GM23338 (cell line): ENCODE measurements at regions not wholly inside any gene's neighbourhood (a gene's known extent, or its start where the extent isn't known, plus 50 kb on each side); places are given as distances from the start of the nearest gene placed in this dataset.
A peak's percentile ranks its signal among the peaks of the same experiment; 100 is the strongest.

Experiments used
- ATAC-seq: fragments of 200-7000 bp; cut with Tn5 transposase; 3 replicates; pipeline ENCODE4 v1.9.1; 2020
- DNase-seq: peaks from one replicate; pipeline ENCODE4 v3.0.0-alpha.2; 2015; ENCODE audit warnings: low spot score
- H2AFZ ChIP-seq: fragments of 200-600 bp; sonication (generic); 2 replicates; pipeline ENCODE4 v1.8.0; 2016; ENCODE audit warnings: antibody characterized with exemption, mild to moderate bottlenecking, moderate library complexity
- H3F3A ChIP-seq: fragments of 200-600 bp; sonication (generic); replicated peaks from 2 replicates; pipeline ENCODE4 v1.8.0; 2017; ENCODE audit warnings: antibody characterized with exemption, mixed run types, low read depth
- H3K27ac ChIP-seq: fragments of 200-600 bp; sonication (generic); 2 replicates; pipeline ENCODE4 v1.6.1; 2016; ENCODE audit warnings: low read depth
- H3K27me3 ChIP-seq: fragments of 200-600 bp; sonication (generic); 2 replicates; pipeline ENCODE4 v1.8.0; 2016; ENCODE audit warnings: mild to moderate bottlenecking, mixed run types, moderate library complexity; ENCODE audit not compliant: insufficient read depth
- H3K36me3 ChIP-seq: fragments of 200-600 bp; sonication (generic); 2 replicates; pipeline ENCODE4 v1.8.0; 2016; ENCODE audit warnings: mild to moderate bottlenecking; ENCODE audit not compliant: insufficient read depth
- H3K4me1 ChIP-seq: fragments of 200-600 bp; sonication (generic); 2 replicates; pipeline ENCODE4 v1.8.0; 2016; ENCODE audit warnings: mild to moderate bottlenecking, moderate library complexity; ENCODE audit not compliant: insufficient read depth
- H3K4me2 ChIP-seq: fragments of 200-600 bp; sonication (generic); 2 replicates; pipeline ENCODE4 v1.7.1; 2017; ENCODE audit warnings: mixed run types
- H3K4me3 ChIP-seq: fragments of 200-600 bp; sonication (generic); 2 replicates; pipeline ENCODE4 v1.6.1; 2016; ENCODE audit warnings: mixed run types
- H3K79me2 ChIP-seq: fragments of 200-600 bp; sonication (generic); replicated peaks from 2 replicates; pipeline ENCODE4 v1.8.0; 2017; ENCODE audit warnings: mild to moderate bottlenecking; ENCODE audit not compliant: insufficient read depth
- H3K9me2 ChIP-seq: fragments of 200-600 bp; sonication (generic); 2 replicates; pipeline ENCODE4 v1.8.0; 2017; ENCODE audit not compliant: insufficient read depth
- H4K20me1 ChIP-seq: fragments of 200-600 bp; sonication (generic); replicated peaks from 2 replicates; pipeline ENCODE4 v1.8.0; 2017; ENCODE audit warnings: mild to moderate bottlenecking; ENCODE audit not compliant: insufficient read depth
- H3K27ac Mint-ChIP-seq: 2 replicates; pipeline ENCODE4 v1.8.0; 2020; ENCODE audit warnings: inconsistent platforms, mild to moderate bottlenecking, moderate library complexity, mixed read lengths
- H3K27me3 Mint-ChIP-seq: 3 replicates; pipeline ENCODE4 v1.8.0; 2022; ENCODE audit warnings: low read depth, mild to moderate bottlenecking, moderate library complexity, mixed read lengths, inconsistent platforms; ENCODE audit not compliant: insufficient read depth, poor library complexity
- H3K36me3 Mint-ChIP-seq: 3 replicates; pipeline ENCODE4 v1.8.0; 2021; ENCODE audit warnings: low read depth, mild to moderate bottlenecking, inconsistent platforms, moderate library complexity, mixed read lengths
- H3K4me1 Mint-ChIP-seq: 3 replicates; pipeline ENCODE4 v1.8.0; 2020; ENCODE audit warnings: mild to moderate bottlenecking, inconsistent platforms, mixed read lengths
- H3K4me3 Mint-ChIP-seq: 3 replicates; pipeline ENCODE4 v1.8.0; 2021; ENCODE audit warnings: moderate library complexity, mild to moderate bottlenecking, inconsistent platforms, mixed read lengths
- H3K9me3 Mint-ChIP-seq: 3 replicates; pipeline ENCODE4 v1.8.0; 2020; ENCODE audit warnings: moderate library complexity, mild to moderate bottlenecking, inconsistent platforms, mixed read lengths
- CREB1 ChIP-seq: fragments of 250-450 bp; sonication (Bioruptor Pico); IDR thresholded peaks from 2 replicates; pipeline ENCODE4 v1.5.0; 2020; ENCODE audit warnings: low read depth, mild to moderate bottlenecking, moderate library complexity
- CTCF ChIP-seq, 2 experiments: fragments of 200-600 bp in 1 of 2; sonication (generic) in 1 of 2; conservative IDR thresholded peaks; 2 replicates each; pipeline versions ENCODE4 v1.5.1 to v1.6.1; 2016 to 2017; ENCODE audit warnings: antibody characterized with exemption in 2 of 2, low read depth in 2 of 2, mild to moderate bottlenecking in 2 of 2, moderate library complexity in 1 of 2
- ETS1 ChIP-seq: IDR thresholded peaks from 2 replicates; pipeline ENCODE4 v1.6.1; 2016; ENCODE audit warnings: antibody characterized with exemption
- REST ChIP-seq: IDR thresholded peaks from one replicate; pipeline ENCODE4 v1.6.1; 2018; ENCODE audit warnings: antibody characterized with exemption; ENCODE audit not compliant: unreplicated experiment
- STAT1 ChIP-seq: IDR thresholded peaks from one replicate; pipeline ENCODE4 v1.6.1; 2016; ENCODE audit warnings: antibody characterized with exemption; ENCODE audit not compliant: unreplicated experiment
- ZNF331 ChIP-seq: fragments of 250-450 bp; sonication (Bioruptor Pico); IDR thresholded peaks from 2 replicates; pipeline ENCODE4 v1.5.0; 2020; ENCODE audit warnings: low read depth, mild to moderate bottlenecking, moderate library complexity

- H3K4me3 Mint-ChIP-seq: no peak overlapping the region
- no peak overlapping the region for H3K27ac Mint-ChIP-seq
- no peaks in the 10 kb centered on the region for H3K36me3 ChIP-seq
- H3K9me3 Mint-ChIP-seq: no peaks in the 10 kb centered on the region
- H2AFZ ChIP-seq: peak overlapping the region; percentile 17; the same call in 1 of the 2 replicates
- peaks cover 35% of the 10 kb centered on the region for H3K4me1 Mint-ChIP-seq
- no peaks in the 10 kb centered on the region for H3K36me3 Mint-ChIP-seq
- peaks cover 36% of the 10 kb centered on the region for H3K27me3 ChIP-seq
- ATAC-seq (no peak), DNase-seq (peak; percentile 17)
- TF ChIP-seq CREB1 (CRISPR knock-in tag) (no peak), STAT1 (no peak), ZNF331 (no peak)
- no peak overlapping the region for H3K27ac ChIP-seq
- peaks cover 30% of the 10 kb centered on the region for H3K27me3 Mint-ChIP-seq
- no peaks in the 10 kb centered on the region for H3K79me2 ChIP-seq
- H4K20me1 ChIP-seq: no peaks in the 10 kb centered on the region
- 0 out of 2 replicates have a peak, but pooled peaks cover 4% of the 10 kb centered on the region for H3F3A ChIP-seq
- H3K9me2 ChIP-seq: no peaks in the 10 kb centered on the region
- H3K4me3 ChIP-seq: no peak overlapping the region
- H3K4me1 ChIP-seq: peaks cover 32% of the 10 kb centered on the region
- H3K4me2 ChIP-seq: no peak overlapping the region
These were observed 71.1 kb upstream of the AKT3 start for GRCh38 chr1:243921111-243921510.

- H3K4me1 Mint-ChIP-seq: peaks cover 20% of the 10 kb centered on the region
- no peaks in the 10 kb centered on the region for H3K36me3 ChIP-seq
- peak overlapping the region; percentile 77 for H3K4me2 ChIP-seq
- peaks cover 24% of the 10 kb centered on the region for H3K27me3 Mint-ChIP-seq
- H3K79me2 ChIP-seq: no peaks in the 10 kb centered on the region
- no peaks in the 10 kb centered on the region for H4K20me1 ChIP-seq
- H3K4me3 ChIP-seq: peak overlapping the region; percentile 52
- H3K9me2 ChIP-seq: no peaks in the 10 kb centered on the region; the same call in 1 of the 2 replicates
- DNase-seq: peak; percentile 5
- no peaks in the 10 kb centered on the region for H3K9me3 Mint-ChIP-seq
- H2AFZ ChIP-seq: peak overlapping the region; percentile 94
- H3K4me3 Mint-ChIP-seq: peak overlapping the region; percentile 74
- no peaks in the 10 kb centered on the region for H3K36me3 Mint-ChIP-seq
- H3K4me1 ChIP-seq: peaks cover 22% of the 10 kb centered on the region
- no peak overlapping the region for H3K27ac Mint-ChIP-seq
- no peak overlapping the region for H3K27ac ChIP-seq
- ATAC-seq: peak; percentile 17
- H3K27me3 ChIP-seq: peaks cover 43% of the 10 kb centered on the region
- TF ChIP-seq REST (no peak), CTCF (conservative IDR thresholded peaks at IDR 0.05; ENCODE audit: low read depth in 2 of 2) (no peak), CREB1 (CRISPR knock-in tag) (no peak), ETS1 (no peak)
- 0 out of 2 replicates have a peak, but pooled peaks cover 4% of the 10 kb centered on the region for H3F3A ChIP-seq
These were observed 68.0 kb upstream of the AKT3 start for GRCh38 chr1:243917863-243918565.
